ENCODE measurements at regions not wholly inside any gene's neighbourhood (a gene's known extent, or its start where the extent isn't known, plus 50 kb on each side); places are given as distances from the start of the nearest gene placed in this dataset.

- Histone ChIP-seq H3K4me3 (ENCODE audit: low read depth, low read length) (no peak overlapping the region), H3K27me3 (ENCODE audit: control insufficient read depth, insufficient read depth, low read length) (0 out of 2 replicates have a peak, but pooled peaks cover under 1% of the 10 kb centered on the region), H3K36me3 (ENCODE audit: control insufficient read depth, insufficient read depth, low read length) (no peaks in the 10 kb centered on the region)
- TF ChIP-seq CTCF (IDR thresholded peaks at IDR 0.05; ENCODE audit: insufficient read depth, low read depth, low read length): no peak
- ChIA-PET CTCF (no interaction called here), POLR2A (no interaction called here)
- no peak for DNase-seq (ENCODE audit: low read depth)
These were observed 114.4 kb upstream of the STOX2 start for GRCh38 chr4:183790661-183791060.

- ChIA-PET CTCF (no interaction called here), POLR2A (no interaction called here)
- Histone ChIP-seq H3K27me3 (ENCODE audit: control insufficient read depth, insufficient read depth, low read length) (peaks cover 9% of the 10 kb centered on the region), H3K4me3 (ENCODE audit: low read depth, low read length) (no peak overlapping the region; the same call in 1 of the 2 replicates), H3K36me3 (ENCODE audit: control insufficient read depth, insufficient read depth, low read length) (no peaks in the 10 kb centered on the region)
- TF ChIP-seq CTCF (IDR thresholded peaks at IDR 0.05; ENCODE audit: insufficient read depth, low read depth, low read length): no peak
- no peak for DNase-seq (ENCODE audit: low read depth)
These were observed 108.1 kb upstream of the STOX2 start for GRCh38 chr4:183797011-183797444.

- no peak for DNase-seq (ENCODE audit: low read depth)
- Histone ChIP-seq H3K36me3 (ENCODE audit: control insufficient read depth, insufficient read depth, low read length) (no peaks in the 10 kb centered on the region), H3K4me3 (ENCODE audit: low read depth, low read length) (peak overlapping the region; percentile 8; the same call in 1 of the 2 replicates), H3K27me3 (ENCODE audit: control insufficient read depth, insufficient read depth, low read length) (peaks cover 9% of the 10 kb centered on the region)
- no peak for TF ChIP-seq CTCF (IDR thresholded peaks at IDR 0.05; ENCODE audit: insufficient read depth, low read depth, low read length)
- ChIA-PET CTCF (no interaction called here), POLR2A (no interaction called here)
These were observed 107.4 kb upstream of the STOX2 start for GRCh38 chr4:183797445-183798300.

GRCh38 chr4:183798301-183799253 is 106.5 kb upstream of the STOX2 start:
- CTCF ChIA-PET: no interaction called here
- H3K27me3 ChIP-seq (ENCODE audit: control insufficient read depth, insufficient read depth, low read length): peaks cover 9% of the 10 kb centered on the region
- POLR2A ChIA-PET: no interaction called here

More at GRCh38 chr4:183798301-183799253, 106.5 kb upstream of the STOX2 start:
- Histone ChIP-seq H3K36me3 (ENCODE audit: control insufficient read depth, insufficient read depth, low read length) (no peaks in the 10 kb centered on the region), H3K4me3 (ENCODE audit: low read depth, low read length) (no peak overlapping the region)
- no peak for TF ChIP-seq CTCF (IDR thresholded peaks at IDR 0.05; ENCODE audit: insufficient read depth, low read depth, low read length)
- no peak for DNase-seq (ENCODE audit: low read depth)

Data from BJ (cell line).